SK-N-SH treated with all-trans-retinoic acid at 6 μM for 48 hours (cell line): ENCODE measurements at regions not wholly inside any gene's neighbourhood (a gene's known extent, or its start where the extent isn't known, plus 50 kb on each side); places are given as distances from the start of the nearest gene placed in this dataset.

Experiments
- ARNTL ChIP-seq: fragments of 450-650 bp; formaldehyde crosslinking; IDR thresholded peaks from 2 replicates; pipeline ENCODE4 v1.5.0; 2020; ENCODE audit warnings: low read depth, mild to moderate bottlenecking, moderate library complexity, borderline replicate concordance
- BACH2 ChIP-seq: fragments of 250-450 bp; sonication (Bioruptor Pico); IDR thresholded peaks from 2 replicates; pipeline ENCODE4 v1.9.0; 2021; ENCODE audit warnings: mild to moderate bottlenecking, borderline replicate concordance
- CREB5 ChIP-seq: fragments of 250-450 bp; sonication (Bioruptor Pico); IDR thresholded peaks from 2 replicates; pipeline ENCODE4 v1.5.1; 2020; ENCODE audit warnings: low read depth, mild to moderate bottlenecking, moderate library complexity
- CSDC2 ChIP-seq: fragments of 250-450 bp; sonication (Bioruptor Pico); IDR thresholded peaks from 2 replicates; pipeline ENCODE4 v1.5.0; 2020; ENCODE audit warnings: mild to moderate bottlenecking, moderate library complexity
- CSRNP3 ChIP-seq: fragments of 250-450 bp; sonication (Bioruptor Pico); IDR thresholded peaks from 2 replicates; pipeline ENCODE4 v1.5.1; 2021; ENCODE audit warnings: mild to moderate bottlenecking, moderate library complexity
- ESRRG ChIP-seq: fragments of 250-450 bp; sonication (Bioruptor Pico); IDR thresholded peaks from 2 replicates; pipeline ENCODE4 v1.6.1; 2021; ENCODE audit warnings: mild to moderate bottlenecking
- PATZ1 ChIP-seq: fragments of 250-450 bp; sonication (Bioruptor Pico); IDR thresholded peaks from 2 replicates; pipeline ENCODE4 v1.8.0; 2020; ENCODE audit warnings: mild to moderate bottlenecking, moderate library complexity, borderline replicate concordance
- TCF4 ChIP-seq: fragments of 250-450 bp; sonication (Bioruptor Pico); IDR thresholded peaks from 2 replicates; pipeline ENCODE4 v1.8.0; 2021; ENCODE audit warnings: mild to moderate bottlenecking, moderate library complexity, borderline replicate concordance
- ZFP3 ChIP-seq: fragments of 250-450 bp; sonication (Bioruptor Pico); IDR thresholded peaks from 2 replicates; pipeline ENCODE4 v1.5.0; 2020; ENCODE audit warnings: mild to moderate bottlenecking, moderate library complexity
- ZFP30 ChIP-seq: fragments of 450-650 bp; formaldehyde crosslinking; IDR thresholded peaks from 2 replicates; pipeline ENCODE4 v1.5.0; 2022; ENCODE audit warnings: mild to moderate bottlenecking, moderate library complexity
- ZNF8 ChIP-seq: fragments of 450-650 bp; formaldehyde crosslinking; IDR thresholded peaks from 2 replicates; pipeline ENCODE4 v1.5.0; 2020; ENCODE audit warnings: mild to moderate bottlenecking, moderate library complexity
- TF ChIP-seq, protein P1 (sequence below): fragments of 250-450 bp; sonication (Bioruptor Pico); IDR thresholded peaks from 2 replicates; pipeline ENCODE4 v1.5.0; 2020; ENCODE audit warnings: mild to moderate bottlenecking, moderate library complexity

DNA sequence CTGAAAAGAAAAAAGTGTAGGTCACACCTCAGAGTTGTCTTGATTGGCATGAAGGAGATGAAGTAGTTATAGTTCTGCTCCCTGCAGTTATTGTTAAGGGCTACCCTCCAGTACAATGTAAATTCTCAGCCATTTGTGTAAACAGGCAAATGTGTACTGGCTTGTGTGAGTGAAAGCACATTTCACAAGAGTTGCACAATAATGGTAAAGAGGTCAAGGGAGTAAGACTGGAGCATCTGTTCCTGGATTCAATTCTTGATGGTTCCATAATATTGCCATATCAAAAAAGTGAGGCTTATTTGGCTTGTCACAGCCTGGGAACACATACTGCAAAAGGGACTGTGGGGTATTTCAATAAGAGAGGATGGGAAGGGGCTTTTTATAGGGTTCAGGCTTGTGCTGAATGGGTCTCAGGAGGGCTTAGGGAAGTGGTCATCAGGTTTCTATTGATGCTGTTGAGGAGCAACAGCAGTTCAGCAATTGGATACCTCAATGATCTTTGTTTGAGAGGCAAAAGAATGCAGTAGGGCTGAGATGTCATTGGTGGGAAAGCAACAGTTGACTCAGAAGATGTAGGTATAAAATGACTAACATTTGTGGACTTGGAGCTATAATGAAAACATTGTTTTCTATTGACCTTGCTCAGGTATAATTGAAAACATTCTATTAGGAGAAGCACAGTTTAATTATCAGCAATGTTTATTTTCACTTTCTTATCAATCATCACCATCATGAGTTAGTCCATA is 402.6 kb downstream of the BCKDHB start:
- no peak for TF ChIP-seq CSRNP3
- no peak for TF ChIP-seq ZFP30 (CRISPR knock-in tag)
- TF ChIP-seq PATZ1 (CRISPR knock-in tag): no peak
- no peak for TF ChIP-seq CREB5
- TF ChIP-seq, protein P1, sequence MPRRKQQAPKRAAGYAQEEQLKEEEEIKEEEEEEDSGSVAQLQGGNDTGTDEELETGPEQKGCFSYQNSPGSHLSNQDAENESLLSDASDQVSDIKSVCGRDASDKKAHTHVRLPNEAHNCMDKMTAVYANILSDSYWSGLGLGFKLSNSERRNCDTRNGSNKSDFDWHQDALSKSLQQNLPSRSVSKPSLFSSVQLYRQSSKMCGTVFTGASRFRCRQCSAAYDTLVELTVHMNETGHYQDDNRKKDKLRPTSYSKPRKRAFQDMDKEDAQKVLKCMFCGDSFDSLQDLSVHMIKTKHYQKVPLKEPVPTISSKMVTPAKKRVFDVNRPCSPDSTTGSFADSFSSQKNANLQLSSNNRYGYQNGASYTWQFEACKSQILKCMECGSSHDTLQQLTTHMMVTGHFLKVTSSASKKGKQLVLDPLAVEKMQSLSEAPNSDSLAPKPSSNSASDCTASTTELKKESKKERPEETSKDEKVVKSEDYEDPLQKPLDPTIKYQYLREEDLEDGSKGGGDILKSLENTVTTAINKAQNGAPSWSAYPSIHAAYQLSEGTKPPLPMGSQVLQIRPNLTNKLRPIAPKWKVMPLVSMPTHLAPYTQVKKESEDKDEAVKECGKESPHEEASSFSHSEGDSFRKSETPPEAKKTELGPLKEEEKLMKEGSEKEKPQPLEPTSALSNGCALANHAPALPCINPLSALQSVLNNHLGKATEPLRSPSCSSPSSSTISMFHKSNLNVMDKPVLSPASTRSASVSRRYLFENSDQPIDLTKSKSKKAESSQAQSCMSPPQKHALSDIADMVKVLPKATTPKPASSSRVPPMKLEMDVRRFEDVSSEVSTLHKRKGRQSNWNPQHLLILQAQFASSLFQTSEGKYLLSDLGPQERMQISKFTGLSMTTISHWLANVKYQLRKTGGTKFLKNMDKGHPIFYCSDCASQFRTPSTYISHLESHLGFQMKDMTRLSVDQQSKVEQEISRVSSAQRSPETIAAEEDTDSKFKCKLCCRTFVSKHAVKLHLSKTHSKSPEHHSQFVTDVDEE (CRISPR knock-in tag): no peak
- TF ChIP-seq ESRRG (CRISPR knock-in tag): no peak
- no peak for TF ChIP-seq ZFP3 (CRISPR knock-in tag)
- no peak for TF ChIP-seq BACH2
- TF ChIP-seq TCF4 (CRISPR knock-in tag): no peak
- TF ChIP-seq ZNF8: no peak
- no peak for TF ChIP-seq ARNTL (CRISPR knock-in tag)
- no peak for TF ChIP-seq CSDC2 (CRISPR knock-in tag)
